ACHN (cell line): ENCODE measurements at regions not wholly inside any gene's neighbourhood (a gene's known extent, or its start where the extent isn't known, plus 50 kb on each side); places are given as distances from the start of the nearest gene placed in this dataset.

Source experiments
- DNase-seq: peaks from one replicate; pipeline ENCODE4 v3.0.0-alpha.2; 2015
- in situ Hi-C: cut with HindIII; loops from 2 replicates; pipeline ENCODE4 v1.10.0; 2017; ENCODE audit warnings: low sequenced_read_pairs, low pct_ligation_motif_present, low pct_unique_long_range_greater_than_20kb

GRCh38 chr17:72282439-72283029 is 161.7 kb downstream of the SOX9 start:
- in situ Hi-C loops, result no loop called here
- no peak for DNase-seq

GRCh38 chr17:72284806-72285205 is 164.0 kb downstream of the SOX9 start:
- DNase-seq, result no peak
- in situ Hi-C loops, result no loop called here

- DNase-seq, result no peak
- in situ Hi-C loops, result no loop called here
These were observed 166.8 kb downstream of the SOX9 start for GRCh38 chr17:72287586-72287985.

GRCh38 chr17:72294487-72294893 is 173.7 kb downstream of the SOX9 start:
- in situ Hi-C loops, result no loop called here
- DNase-seq, result no peak

DNA sequence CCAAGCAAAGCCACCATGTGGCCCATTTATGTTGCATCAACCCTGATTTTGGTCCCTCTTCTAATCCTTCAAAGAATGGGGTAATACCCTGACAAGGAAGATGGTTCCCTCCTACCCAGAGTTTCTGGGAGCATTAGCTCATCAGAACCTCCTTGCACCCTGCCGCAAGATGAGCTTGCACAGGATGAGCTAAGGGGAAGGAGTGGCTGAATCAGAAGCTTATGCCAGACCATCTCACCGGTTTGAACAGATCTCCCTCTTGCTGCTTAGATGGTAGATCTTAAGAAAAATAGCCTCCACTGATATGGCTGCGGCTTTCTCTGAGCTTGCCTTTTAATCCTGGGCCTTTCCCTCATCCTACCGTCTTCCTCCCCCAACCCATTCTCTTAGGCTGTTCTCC is 175.1 kb downstream of the SOX9 start:
- DNase-seq, result no peak
- in situ Hi-C loops, result no loop called here

DNA sequence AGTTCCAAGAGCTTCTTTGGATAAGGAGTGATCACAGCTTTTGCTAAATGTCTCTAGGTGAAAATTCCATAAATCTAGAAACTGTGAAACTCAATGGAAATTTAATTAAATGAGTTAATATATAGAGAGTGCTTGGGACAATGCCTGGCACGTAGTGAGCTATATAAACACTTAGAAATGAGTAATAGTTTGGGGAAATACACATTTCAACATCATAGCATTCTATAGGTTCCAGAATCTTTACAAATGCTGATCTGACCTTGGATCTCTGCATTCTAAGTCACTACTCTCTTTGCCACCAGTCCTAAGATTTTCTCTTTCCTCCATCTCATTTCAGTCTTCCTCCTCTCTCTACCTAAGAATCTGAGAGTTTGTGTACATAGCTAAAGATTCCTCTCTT is 175.6 kb downstream of the SOX9 start:
- in situ Hi-C loops, result no loop called here
- no peak for DNase-seq

GRCh38 chr17:72297326-72298115 is 176.7 kb downstream of the SOX9 start:
- DNase-seq, result no peak
- in situ Hi-C loops, result no loop called here

GRCh38 chr17:72299100-72299499 is 178.3 kb downstream of the SOX9 start:
- no peak for DNase-seq
- in situ Hi-C loops, result no loop called here

DNA sequence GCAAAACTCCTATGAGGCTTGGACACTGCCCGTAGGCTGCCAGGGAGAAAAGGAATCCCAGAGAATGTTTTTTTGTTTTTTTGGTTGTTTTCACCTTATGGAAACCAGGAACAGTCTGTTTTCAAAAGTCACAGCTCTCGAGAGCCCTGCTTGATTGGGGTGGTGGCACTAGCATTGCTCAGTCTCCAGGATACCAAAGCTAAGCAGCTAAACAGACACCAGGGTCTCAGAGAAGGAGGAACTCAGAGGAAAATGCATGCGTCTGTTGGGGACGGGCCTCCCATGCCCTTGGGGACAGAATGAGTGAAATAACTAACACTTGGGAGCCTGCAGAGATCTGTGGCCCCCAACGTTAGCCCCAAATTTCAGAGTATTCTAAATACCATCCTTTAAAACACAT is 178.8 kb downstream of the SOX9 start:
- DNase-seq, result no peak

GRCh38 chr17:72301887-72302286 is 181.1 kb downstream of the SOX9 start:
- in situ Hi-C loops, result no loop called here
- DNase-seq, result no peak

More for the DNA sequence above, 178.8 kb downstream of the SOX9 start:
- in situ Hi-C loops, result no loop called here

- in situ Hi-C loops, result no loop called here
These were observed 181.9 kb downstream of the SOX9 start for GRCh38 chr17:72302735-72303134.

DNA sequence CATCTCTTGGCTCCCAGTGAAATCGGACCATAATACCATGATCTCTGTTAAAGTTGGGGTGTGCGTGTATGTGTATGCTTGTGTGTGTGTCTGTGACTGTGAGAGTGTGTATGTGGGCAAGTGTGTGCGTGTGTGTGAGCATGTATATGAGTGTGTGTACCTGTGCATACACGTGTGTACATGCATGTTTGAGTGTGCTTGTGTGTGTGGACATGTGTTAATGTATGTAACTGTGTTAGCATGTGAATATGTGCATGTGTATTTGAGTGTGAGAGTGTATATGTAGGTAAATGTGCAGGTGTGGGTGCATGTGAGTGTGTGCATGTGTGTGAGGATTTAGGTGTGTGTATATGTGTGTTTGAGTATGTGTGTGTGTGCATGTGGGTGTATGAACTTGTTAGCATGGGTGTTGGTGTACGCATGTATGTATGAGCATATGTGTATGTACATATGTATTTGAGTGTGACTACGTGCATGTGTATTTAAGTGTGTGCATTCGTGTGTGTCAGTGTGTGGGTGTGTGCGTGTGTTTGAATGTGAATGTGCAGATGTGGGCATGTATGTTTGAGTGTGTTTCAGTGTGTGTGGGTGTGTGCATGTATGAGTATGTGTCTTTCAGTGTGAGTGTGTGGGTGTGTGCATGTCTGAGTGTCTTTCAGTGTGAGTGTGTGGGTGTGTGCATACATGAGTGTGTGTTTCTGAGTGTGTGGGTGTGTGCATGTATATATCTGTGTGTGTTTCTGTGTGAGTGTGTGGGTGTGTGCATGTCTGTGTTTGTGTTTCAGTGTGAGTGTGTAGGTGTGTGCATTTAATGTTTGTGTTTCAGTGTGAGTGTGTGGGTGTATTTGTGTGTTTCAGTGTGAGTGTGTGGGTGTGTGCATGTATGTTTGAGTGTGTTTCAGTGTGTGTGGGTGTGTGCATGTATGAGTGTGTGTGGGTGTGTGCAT is 183.2 kb downstream of the SOX9 start:
- in situ Hi-C loops, result no loop called here
- no peak for DNase-seq

More at GRCh38 chr17:72302735-72303134, 181.9 kb downstream of the SOX9 start:
- no peak for DNase-seq

DNA sequence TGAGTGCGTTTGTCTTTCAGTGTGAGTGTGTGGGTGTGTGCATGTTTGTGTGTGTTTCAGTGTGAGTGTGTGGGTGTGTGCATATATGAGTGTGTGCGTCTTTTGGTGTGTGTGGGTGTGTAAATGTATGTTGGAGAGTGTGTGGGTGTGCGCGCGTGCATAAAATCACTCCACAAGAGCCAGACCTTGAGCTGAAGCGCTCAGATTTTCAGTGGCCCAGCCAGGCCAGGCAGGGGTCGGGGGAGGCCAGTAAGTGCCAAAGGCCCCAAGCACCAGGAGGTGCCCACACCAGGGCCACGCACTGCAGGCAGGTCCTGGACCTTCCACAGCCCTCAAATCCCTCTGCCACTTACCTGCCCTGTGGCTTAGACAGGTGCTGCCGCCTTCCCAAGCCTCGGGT is 184.0 kb downstream of the SOX9 start:
- no peak for DNase-seq
- in situ Hi-C loops, result no loop called here

DNA sequence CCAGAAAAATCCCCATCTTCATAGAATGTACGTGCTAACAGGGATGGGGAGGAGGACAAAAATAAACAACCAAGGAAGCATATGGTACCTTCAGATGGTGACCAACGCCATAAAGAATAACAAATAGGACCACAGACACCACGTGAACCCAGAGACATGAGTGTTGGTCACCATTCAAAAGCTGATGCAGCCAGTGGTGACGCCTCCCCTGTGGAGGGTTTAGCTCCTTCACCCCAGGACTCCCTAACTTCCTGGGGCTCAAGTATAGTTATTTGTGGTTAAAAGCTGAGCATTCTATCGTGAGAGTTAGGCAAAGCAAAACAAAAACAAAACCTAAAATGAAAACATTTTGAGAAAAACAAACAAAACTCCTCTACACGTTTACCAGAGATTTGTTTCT is 184.7 kb downstream of the SOX9 start:
- no peak for DNase-seq
- in situ Hi-C loops, result no loop called here

GRCh38 chr17:72306037-72306436 is 185.2 kb downstream of the SOX9 start:
- in situ Hi-C loops, result no loop called here

GRCh38 chr17:72307836-72308235 is 187.0 kb downstream of the SOX9 start:
- DNase-seq, result no peak
- in situ Hi-C loops, result no loop called here

More at GRCh38 chr17:72306037-72306436, 185.2 kb downstream of the SOX9 start:
- DNase-seq, result no peak

DNA sequence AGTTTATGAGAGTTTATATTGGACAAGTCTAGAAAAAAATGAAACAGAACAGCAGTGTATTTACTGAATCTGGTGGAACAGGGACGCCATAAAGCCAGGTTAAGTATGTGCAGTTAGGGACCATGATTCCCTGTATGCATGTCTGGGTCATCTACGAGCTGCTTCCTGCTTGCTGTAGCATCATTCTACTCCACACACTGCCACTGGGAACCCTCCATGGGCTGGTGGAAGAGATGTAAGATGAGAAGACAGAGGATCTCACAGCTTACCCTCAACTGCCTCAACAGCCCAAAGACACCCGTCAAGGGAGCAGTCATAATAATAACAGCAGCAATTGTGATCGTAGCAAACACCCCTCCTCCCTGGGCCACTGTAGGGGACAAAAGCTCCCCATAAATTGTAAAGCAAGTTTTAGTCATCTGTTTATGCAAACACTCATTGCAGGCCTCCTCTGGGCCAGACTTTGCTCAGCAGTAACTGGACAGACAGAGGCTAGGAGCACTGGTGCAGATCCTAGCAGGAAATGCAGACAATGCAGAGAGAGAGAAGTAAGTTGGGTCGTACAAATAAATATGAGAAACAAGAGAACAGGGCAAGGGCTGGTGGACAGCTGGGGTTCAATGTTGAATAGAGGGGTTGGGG is 188.0 kb downstream of the SOX9 start:
- DNase-seq, result no peak
- in situ Hi-C loops, result no loop called here

GRCh38 chr17:72311004-72311403 is 190.2 kb downstream of the SOX9 start:
- in situ Hi-C loops, result no loop called here
- DNase-seq, result no peak
